Activated CD8-positive, alpha-beta memory T cell treated with anti-CD3 and anti-CD28 coated beads, Interleukin-2, amount 50 U/mL, for 24 hours (primary cell): ENCODE measurements at regions not wholly inside any gene's neighbourhood (a gene's known extent, or its start where the extent isn't known, plus 50 kb on each side); places are given as distances from the start of the nearest gene placed in this dataset.
"Not testable (repeated sequence)": the region's sequence is repeated elsewhere in the genome, so short reads cannot be mapped to it uniquely, and the experiment has no call there.

ENCODE experiments used
- DNase-seq: peaks from one replicate; pipeline ENCODE4 v3.0.0-alpha.2; 2020; ENCODE audit errors: extremely low read depth

DNA sequence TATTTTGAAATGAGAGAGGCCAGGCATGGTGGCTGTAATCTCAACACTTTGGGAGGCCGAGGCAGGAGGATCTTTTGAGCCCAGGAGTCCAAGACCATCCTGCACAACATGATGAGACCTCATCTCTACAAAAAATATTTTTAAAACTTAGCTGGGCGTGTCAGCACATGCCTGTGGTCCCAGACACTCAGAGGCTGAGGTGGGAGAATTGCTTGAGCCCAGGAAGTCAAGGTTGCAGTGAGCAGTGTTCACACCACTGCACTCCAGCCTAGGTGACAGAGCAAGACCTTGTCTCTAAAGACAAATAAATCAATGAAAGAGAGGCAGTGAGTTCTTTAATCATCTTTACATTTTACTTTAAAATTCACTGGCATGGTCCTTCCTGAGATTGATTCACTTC lies 124.5 kb downstream of the DUSP6 start:
- DNase-seq: no peak

DNA sequence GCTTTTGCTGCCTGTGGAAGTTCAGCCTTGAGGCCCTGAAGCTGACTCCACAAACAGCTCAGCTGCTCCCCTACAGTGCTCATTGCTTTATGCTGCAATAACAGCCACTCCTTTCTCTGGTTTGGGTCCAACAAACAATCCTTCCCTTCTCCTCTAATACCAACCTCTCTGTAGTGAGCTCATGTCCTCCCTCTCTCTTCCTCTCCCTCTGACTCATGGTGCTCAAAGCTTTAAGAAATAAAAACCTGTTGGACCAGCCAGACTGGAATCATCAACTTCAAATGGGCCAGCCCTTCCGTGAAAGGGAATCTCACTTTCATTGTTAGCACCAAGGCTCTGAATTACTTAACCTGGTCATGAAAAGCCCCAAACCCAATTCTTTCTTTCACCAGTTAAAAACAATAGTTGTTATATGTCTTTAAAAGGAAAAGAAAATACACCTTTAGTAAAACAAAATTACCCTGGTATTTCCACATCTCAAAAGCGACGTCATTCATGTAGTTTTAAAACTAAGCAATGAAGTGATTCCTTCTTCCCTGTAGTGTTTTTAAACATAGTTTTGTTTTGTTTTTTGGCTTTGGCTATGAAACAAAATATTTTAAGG lies 126.4 kb downstream of the DUSP6 start:
- DNase-seq: no peak

DNA sequence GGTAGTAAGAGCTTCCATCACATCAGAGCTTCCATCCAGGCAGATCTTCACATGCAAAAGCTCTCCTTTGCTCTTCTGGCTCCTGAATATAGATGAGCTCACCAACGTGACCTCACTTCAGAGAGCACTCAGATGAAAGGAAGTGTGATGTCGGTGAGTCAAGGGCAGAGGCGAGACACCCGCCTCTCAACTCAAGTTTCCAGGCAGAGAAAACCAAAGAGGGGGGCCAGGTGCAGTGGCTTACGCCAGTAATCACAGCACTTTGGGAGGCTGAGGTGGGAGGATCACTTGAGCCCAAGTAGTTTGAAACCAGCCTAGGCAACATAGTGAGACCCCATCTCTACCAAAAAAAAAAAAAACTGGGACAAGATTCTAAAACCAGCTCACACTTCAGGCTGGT lies 126.9 kb downstream of the DUSP6 start:
- peak; percentile 49 for DNase-seq

DNA sequence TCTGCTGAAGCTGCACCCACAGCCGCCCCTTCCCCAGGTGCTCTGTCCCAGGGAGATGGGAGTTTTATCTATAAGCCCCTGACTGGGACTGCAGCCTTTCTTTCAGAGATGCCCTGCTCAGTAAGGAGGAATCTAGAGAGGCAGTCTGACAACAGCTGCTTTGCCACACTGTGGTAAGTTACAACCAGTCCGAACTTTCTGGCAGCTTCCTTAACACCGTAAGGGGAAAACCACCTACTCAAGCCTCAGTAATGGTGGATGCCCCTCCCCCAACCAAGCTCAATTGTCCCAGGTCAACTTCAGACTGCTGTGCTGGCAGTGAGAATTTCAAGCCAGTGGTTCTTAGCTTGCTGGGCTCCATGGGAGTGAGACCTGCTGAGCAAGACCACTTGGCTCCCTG lies 129.7 kb downstream of the DUSP6 start:
- DNase-seq: not testable (repeated sequence)

DNA sequence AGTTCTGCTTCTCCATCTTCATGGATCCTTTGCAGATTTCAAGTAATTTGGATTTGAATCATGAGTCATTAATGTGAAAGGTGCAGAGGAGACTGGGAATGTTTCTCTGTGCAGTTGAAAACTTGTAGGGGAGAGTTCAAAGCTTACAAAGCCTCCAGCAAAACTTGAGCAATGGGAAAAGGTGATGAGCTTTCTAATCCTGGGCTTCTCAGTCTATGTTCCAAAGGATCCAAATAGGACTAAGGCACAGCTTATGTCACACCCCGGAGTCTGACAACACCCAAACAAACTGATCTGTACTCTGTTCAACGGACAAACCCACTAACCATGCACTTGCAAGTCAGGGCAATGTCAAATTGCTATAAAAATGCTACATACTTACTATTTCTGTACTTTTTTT lies 134.8 kb downstream of the DUSP6 start:
- DNase-seq: no peak

DNA sequence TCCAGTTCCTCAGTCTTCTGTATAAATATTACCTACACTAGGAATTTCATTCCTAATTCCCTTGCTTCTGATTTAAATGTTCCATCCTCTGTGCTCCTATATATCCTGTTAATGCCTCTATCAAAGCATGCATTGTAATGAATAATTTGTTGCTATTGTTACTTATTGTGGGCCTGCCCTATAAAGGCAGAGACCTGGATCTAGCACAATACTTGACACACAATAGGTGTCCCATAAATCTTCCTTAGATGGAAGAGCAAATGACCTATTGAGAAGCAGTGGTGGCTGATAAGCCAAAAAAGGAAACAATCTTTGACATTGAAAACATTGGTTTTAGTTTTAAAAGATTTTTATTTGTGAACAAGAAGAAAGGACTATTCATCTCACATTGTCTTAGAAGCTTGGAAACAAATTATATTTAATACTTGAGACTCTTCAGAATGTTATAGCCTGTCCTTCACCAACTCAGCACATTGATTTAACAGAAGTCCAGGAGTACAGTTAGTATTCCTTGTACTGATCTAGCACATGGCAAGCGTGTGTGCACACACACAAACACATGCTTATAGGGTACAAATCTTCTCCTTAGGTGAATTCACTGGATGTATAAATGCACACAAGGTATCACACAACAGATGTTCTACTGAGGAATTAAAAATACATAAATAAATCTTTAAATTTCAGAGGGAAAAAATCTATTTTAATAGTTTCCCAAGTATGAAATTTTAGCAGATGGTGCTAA lies 135.9 kb downstream of the DUSP6 start:
- DNase-seq: no peak

DNA sequence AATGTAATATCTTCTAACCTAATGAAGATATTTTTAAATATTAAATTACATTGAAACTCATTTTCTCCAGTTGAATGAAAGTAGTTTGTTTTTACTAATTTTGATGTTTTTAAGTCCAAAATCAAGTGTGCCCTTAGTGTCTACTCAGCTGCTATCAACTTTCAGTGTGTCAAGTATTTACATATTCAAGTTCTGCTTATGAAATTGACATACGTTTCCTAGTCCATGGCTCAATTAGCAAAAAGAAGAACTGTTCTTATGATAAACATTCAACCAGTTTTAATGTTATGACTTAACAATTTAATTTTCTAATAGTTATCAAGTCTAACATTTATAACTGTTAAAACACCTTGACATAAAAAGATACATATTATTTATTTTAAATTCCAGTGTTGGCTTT lies 137.1 kb downstream of the DUSP6 start:
- DNase-seq: no peak

DNA sequence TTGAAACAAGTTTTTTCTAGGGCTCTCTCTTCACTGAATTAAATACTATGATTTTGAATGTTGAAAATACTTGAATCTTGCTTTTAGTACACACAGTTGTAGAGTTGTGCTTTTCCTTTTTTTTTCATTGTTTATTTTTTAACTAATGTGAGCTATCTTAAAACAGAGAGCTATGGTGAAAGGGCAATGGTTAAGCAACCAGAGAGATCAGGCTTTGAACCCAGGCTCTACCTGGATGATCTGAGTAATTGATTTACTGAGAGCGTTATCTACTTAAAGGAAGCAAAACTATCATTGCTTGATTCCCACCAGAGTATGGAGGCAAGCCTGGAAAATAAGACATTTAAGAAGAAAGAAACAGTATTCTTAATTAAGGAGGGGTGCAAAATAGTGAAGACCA lies 138.6 kb downstream of the DUSP6 start:
- DNase-seq: no peak

DNA sequence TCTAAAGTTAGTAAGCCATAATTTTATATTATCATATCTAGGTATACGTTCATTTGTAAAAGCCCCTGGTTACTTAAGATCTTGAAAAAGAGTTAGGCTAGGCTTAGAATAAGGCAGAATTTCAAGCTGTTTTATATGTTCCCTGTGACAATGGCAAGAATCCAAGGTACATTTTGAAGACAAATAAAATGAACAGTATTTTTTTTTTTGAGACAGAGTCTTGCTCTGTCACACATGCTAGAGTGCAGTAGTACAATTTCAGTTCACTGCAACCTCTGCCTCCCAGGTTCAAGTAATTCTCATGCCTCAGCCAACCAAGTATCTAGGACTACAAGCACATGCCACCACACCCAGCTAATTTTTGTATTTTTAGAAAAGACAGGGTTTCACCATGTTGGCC lies 139.2 kb downstream of the DUSP6 start:
- no peak for DNase-seq

DNA sequence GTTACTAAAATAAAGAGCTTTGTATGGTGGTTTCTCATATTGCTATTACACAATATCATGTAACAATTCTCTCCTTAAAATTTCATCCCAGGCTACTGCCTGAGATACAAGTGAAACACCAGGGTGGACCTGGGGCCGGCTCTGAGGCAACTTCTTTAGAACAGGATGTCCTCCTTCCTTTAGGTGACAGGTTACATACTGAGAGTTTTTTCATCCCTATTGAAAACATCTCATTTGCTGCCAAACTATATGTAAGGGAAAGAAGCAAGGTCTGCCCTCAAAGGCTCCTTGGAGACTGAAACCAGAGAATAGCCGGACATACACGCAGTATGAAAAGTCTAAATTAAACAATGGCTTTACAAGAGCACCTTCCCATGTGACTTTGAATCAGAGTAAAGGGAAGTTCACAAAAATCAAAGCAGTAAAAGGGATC lies 139.9 kb downstream of the DUSP6 start:
- no peak for DNase-seq

DNA sequence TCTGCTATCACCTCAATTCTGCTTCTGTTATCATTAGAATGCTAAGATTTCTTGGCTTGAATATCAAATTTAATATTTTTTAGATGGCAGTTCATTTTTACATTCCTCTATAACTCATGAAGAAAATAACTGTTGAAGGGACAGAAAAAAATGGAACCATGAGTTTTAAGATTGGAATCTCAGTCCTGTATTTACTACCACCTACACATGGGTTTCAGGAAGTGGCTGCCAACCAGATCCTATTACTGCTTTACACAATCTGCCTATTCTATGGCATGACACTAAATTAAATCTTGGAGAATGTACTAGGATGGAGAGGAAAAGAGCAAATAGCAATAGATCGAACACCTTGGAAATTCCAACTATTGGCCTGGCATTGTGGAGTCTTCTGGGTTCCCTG lies 140.8 kb downstream of the DUSP6 start:
- DNase-seq: no peak

DNA sequence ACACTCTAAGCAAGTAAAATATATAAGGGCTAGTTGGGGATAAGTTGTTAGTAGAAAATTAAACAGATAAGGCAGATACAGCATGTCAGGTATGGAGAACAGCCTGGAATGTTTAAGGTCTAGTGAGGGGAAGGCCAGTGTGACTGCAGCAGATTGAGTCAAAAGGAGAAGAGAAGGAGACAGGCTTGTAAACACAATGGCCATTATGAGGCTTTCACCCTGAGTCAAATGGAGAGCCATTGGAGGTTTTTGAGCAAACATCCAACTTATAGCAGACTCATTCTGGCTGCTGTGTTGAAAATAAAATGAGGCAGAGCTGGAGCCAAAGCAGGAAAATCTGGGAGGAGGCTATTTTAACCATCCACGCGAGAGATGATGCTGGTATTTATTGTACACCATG lies 142.0 kb downstream of the DUSP6 start:
- no peak for DNase-seq

DNA sequence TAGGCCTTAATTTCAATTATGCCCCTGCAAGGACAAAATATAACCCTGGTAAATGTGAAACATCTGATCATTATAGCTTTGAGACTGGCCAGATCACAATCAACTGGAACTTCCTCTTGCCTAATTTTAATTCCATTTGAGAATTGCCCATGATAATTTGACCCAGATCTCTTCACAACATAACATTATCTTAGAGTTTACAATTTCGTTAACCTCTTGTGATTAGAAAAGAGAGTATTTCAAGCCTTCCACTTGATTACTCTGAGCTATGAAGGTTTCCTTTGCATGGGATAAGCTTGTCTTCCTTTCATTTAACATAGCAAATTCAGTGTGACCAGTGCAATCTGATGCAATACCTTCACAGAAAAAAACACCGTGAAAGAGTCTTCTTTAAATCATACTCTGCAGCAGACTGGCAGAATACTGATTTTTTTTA lies 143.6 kb downstream of the DUSP6 start:
- no peak for DNase-seq

DNA sequence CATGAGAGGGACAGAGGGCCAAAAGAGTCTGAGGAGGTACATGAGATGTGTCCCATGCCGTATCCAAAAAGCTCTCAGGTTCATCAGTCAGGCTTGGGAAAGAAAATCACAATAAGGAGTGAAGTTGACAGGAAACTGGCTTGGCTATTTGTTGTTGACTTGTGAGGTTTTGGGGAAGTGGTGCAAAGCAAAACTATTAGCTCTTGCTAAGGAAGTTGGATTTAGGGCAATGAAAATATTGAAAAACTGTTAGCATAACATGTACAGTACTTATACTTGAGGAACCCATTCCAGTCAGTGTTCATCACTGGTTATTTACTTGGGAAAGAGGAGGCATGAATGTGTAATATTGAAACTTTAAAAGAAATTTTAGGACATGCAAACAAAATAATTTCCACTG lies 145.9 kb downstream of the DUSP6 start:
- DNase-seq: no peak

DNA sequence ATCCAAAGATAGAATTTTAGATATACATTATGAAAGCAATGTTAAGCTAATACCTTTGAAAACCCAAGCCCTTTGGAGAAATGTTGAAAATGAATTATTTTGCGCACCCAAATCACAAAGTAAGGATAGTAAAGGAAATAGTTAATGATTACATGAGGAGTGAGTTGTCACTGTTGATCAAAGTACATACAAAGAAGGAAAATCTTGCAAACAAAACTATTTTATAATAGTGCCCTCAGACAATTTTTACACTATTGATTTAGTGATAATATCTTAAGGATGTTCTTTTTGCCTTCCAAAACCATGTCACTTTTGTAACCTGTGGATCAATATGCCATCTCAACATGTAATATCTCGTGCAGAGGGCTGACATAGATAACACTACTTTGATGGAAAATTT lies 146.8 kb downstream of the DUSP6 start:
- DNase-seq: no peak

DNA sequence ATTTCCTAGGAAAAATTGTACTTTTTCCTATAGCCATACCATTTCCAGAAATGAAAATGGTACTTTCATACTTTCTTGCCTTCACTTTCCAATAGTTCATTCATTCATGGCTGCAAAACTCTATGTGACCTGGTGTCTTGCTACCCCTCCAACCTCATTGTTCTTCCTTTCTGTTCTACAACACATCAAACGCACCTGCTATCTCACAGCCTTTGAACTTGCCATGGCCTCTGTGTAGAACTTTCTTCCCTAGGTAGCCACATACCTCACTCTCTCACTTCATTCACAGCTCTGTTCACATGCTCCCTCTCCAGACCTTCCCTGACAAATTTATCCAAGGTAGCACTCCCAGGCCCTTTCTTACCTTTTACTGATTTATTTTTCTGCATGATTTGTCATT lies 149.2 kb downstream of the DUSP6 start:
- no peak for DNase-seq

DNA sequence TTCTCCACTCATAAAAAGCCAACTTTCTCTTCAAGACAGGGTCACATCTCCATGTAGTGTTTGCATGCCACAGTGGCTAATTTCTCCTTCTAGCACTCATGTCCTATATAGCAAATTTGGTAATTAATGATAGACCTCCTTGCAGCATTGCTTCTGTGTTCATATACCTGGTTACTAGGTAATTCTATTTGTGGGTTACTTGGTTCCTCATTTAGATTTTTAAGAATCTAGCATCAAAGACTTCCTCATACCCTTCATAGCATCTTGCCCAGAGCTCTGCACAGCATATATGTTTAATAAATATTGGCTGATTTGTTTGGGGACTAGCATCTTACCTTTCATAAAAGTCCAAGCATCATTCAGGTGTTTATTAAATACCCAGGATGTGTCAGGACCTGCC lies 152.1 kb downstream of the DUSP6 start:
- DNase-seq: no peak

DNA sequence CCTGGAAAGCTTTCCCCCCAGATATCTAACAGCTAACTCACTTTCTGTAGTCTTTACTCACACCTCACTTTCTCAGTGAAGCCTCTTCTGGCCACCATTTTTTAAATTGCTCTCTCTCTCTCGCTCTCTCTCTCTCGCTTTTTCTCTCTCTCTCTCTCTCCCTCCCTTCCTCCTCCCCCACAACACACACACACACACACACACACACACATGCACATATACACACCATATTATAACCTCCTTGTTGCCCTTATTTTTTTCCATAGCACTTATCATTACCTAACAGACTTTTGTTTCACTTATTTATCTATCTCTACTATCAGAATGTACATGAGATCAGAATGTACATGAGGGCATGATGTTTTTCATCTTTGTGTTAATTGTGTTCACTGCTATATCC lies 156.8 kb downstream of the DUSP6 start:
- DNase-seq: no peak

DNA sequence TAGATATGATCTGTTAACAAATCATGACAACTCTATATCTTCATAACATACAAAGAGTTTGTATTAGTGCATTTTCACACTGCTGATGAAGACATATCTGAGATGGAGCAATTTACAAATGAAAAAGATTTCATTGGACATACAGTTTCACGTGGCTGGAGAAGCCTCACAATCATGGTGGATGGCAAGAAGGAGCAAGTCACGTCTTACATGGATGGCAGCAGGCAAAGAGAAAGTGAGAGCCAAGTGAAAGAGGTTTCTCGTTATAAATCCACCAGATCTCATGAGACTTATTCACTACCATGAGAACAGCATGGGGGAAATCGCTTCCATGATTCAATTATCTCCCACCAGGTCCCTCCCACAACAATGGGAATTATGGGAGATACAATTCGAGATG lies 157.6 kb downstream of the DUSP6 start:
- DNase-seq: no peak

DNA sequence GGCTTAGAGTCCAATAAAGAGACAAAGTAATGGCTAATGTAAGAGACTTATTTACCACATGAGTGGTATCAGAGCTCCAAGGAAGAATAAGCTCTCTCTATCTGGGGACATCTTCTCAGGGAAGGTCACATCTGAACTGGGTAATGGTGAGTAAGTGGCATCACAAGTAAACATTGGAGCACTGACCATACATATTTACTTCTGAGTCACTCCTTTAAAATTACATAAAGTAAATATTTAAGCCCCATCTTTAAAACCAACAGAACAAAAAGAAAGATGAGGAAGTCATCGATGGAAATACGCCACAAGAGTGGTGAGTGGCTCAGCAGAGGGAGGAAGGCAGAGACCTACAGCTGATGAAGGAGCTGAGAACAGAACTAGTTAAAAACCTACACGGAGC lies 159.9 kb downstream of the DUSP6 start:
- DNase-seq: no peak

DNA sequence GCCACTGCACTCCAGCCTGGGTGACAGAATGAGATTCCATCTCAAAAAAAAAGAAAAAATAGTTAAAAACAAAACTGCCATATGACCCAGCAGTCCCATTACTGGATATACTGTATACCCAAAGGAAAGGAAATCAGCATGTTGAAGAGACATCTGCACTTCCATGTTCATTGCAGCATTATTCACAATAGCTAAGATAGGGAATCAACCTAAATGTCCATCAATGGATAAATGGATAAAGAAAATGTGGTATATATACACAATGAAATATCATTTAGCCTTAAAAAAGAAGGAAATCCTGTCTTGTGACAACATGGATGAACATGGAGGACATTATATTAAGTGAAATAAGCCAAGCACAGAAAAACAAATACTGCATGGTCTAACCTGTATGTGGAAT lies 160.7 kb downstream of the DUSP6 start:
- not testable (repeated sequence) for DNase-seq

DNA sequence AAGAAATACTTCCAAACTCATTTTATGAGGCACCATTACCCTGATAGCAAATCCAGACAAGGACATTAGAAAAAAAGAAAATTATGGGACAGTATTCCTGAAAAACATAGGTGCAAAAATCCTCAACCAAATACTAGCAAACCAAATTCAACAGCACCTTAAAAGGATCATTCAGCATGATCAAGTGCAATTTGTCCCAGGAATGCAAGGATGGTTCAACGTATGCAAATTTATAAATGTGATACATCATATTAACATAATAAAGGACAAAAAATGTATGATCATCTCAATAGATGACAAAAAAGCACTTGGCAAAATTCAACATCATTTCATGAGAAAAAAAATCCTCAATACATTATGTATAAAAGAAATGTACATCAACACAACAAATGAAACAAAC lies 162.9 kb downstream of the DUSP6 start:
- DNase-seq: no peak

DNA sequence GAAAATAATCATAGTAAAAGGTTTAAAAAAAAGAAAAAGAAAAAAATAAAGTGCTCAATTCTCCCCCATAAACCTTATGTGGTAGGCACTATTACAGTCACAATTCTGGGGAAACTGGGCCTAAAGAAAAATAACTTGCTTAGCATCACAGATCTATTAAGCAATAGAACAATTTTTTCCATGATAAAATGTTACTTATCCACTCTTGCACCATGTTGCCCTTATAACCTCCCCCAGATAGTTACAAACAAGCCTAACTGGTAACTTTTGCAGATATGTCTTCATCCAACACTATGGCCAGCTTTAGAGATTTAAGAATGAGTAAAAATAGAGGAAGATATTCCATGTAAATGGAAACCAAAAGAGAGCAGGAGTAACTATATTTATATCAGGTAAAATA lies 164.8 kb downstream of the DUSP6 start:
- no peak for DNase-seq

DNA sequence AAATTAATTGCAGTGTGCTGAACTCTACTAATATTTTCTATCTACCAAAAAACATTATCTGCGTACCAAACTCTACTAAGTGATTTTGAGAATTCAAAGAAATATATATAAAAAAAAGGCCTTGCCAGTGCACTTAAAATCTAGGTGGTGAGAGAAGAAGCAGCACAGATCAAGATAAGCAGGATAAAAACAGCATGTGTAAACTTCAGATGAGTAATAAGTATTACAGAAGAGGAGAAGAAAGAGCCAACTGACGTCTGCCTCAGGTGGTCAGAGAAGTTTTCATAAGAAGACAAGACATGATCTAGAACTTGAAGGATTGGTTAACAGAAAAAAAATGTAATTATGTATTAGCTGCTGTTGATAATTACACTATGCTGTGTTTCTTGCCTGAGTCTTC lies 166.4 kb downstream of the DUSP6 start:
- no peak for DNase-seq
